Hematopoietic multipotent progenitor cell treated with erythropoietin and hydrocortisone succinate and interleukin-3 and kit ligand, for 6 days (in vitro differentiated cells): ENCODE measurements at regions not wholly inside any gene's neighbourhood (a gene's known extent, or its start where the extent isn't known, plus 50 kb on each side); places are given as distances from the start of the nearest gene placed in this dataset.

Experiments
- DNase-seq: peaks from one replicate; pipeline ENCODE4 v3.0.0-alpha.2; 2015

DNA sequence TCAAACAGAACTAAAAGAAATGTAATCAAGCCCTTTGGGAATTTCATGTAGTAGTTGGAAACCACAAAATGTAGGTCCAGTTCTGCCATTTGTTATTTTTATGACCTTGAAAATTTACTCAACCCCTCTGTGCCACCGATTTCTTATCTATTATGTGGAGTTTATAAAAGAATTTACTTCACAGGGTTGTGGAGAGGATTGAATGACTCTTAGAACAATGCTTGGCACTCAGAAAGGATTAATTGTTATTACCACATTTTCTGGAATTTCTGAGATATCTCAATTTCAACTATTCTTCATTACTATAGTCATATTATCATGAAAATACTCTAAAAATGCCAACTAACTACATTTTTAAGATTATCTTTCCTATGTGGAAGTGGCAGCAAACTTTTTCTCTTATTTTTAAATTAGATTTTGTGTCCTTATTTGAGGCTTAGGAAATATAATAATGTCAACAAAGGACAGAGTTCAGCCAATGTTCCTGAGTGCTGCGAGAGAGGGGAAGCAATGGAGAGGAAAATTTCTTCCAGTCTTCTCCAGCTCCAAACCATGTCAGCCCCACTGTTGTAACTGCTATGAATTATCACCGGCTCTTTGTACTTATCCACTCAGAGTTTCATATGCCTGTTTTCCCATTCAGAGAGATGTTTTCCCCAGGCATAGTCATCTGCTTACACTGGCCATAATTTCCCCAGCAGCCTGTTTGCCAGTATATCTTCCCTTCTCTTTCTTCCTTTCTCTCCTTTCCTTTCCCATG, 525.6 kb downstream of the SPATA31D1 start:
- DNase-seq = no peak

- DNase-seq = no peak
Measured at GRCh38 chr9:82518868-82519267, 530.3 kb downstream of the SPATA31D1 start.

DNA sequence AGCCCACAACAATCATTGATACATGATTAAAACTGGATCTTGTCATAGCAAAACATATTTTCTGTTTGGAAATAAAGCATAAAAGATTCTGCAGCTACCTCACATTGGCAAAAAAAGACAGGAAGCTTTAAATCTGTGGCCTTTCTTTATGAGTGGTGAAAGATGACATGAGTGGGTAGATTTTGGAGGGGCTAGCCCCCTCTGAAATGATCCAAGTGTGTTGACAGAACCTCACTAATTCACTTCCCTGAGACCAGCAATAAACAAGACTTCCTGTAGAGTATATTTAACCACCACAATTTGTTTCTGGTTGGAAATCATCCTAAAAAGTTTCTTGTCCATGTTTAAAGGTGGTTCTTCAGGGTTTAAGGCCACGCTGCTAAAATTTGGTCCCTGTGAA, 530.8 kb downstream of the SPATA31D1 start:
- no peak for DNase-seq

DNA sequence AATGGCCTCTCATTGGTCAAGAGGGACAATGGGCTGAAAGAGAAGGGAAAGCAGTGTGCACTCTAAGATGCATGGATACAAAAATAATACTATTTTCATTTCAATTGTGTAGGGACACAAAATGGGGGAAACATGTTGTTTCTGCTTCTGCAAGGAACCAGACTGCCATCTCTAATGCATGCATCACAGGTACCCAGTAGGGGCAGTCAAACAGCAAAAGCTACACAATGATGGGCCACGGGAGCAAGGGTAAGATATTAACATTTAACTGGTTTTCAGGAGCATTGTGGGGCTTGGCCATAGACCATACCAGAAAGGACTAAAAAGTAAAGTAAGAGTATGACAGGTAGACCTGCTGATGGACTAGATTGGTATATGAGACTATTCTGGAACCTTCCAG, 535.8 kb downstream of the SPATA31D1 start:
- no peak for DNase-seq

- DNase-seq = no peak
Measured at GRCh38 chr9:82526577-82526976, 536.4 kb downstream of the RASEF start.

GRCh38 chr9:82531795-82532194, 531.1 kb downstream of the RASEF start:
- no peak for DNase-seq

DNA sequence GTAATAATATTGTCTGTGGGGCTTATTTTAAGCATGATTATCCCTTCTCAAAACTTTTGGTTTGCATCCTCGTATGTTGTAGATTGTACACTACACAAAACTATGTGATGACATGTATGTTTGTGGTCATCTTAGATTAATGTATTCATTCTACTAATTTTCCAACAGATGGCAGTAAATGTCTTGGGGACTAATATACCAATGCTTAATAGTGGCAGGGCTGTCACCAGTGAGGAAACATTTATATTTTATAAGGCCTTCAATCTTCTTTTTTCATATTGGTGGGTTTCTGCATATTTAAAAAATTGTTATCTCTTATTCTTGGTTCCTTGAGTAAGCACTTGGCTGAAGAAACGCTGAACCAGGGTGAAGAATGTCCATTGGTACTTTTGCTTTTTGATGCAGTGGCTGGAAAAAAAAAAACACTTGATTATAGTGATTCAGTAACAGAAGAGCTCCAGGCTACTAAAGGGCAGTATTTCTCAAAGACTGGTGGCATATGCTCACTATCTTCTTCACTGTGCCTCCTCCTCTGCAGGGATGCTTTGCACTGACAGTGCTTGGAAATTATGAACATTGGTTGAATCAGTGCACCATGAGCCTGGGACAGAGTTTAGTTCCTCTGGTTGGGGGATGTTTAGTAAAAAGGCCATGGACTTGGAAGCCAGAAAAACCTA, 530.3 kb downstream of the RASEF start:
- DNase-seq = peak; percentile 11

DNA sequence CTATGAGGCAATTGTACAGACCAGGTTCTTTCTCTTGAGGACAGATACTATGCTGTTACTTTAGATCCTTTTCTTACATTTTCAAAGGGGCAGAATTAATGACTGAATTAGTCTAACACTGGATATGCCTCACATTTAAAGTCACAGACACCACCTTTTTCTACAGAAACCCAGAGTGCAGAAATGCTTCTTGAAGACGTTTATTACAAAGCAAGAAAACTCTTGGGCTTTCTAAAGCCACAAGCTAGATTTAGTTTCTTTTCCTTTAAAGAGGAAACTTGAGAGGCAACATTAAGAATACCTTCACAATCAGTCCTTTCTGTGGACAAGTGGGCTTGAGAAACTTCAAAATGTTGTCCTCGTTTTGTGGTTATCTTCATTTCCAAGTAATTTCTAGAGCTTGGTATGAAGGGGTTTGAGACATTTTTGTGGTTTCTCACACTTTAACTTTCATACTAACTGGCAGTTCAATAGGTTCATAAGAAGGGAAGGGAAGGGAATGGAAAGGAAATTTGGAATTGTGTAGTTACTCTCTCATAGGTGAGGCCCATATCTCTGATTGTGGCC, 527.4 kb downstream of the RASEF start:
- DNase-seq = no peak

- no peak for DNase-seq
Measured at GRCh38 chr9:82538634-82539033, 524.3 kb downstream of the RASEF start.

GRCh38 chr9:82539146-82539545, 523.8 kb downstream of the RASEF start:
- no peak for DNase-seq

- no peak for DNase-seq
Measured at GRCh38 chr9:82539856-82540579, 522.9 kb downstream of the RASEF start.

DNA sequence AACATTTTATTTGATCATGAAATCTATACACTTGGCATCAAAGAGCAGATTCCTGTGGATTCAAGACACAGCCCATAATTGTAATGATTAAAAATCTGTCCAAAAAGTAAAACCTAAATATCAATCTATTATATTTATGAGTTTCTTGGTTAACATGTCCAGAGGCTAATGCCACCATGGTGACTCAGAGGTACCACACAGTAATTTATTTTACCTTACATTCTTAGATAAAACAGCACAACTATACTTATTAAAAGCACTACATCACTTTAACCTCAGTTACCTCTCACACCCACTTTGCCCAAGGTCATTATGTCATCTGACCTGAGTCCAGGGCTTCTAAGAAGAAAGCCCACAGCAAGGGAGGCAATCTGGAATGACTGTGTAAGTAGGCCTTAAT, 519.2 kb downstream of the RASEF start:
- no peak for DNase-seq

GRCh38 chr9:82546136-82546535, 516.8 kb downstream of the RASEF start:
- no peak for DNase-seq

DNA sequence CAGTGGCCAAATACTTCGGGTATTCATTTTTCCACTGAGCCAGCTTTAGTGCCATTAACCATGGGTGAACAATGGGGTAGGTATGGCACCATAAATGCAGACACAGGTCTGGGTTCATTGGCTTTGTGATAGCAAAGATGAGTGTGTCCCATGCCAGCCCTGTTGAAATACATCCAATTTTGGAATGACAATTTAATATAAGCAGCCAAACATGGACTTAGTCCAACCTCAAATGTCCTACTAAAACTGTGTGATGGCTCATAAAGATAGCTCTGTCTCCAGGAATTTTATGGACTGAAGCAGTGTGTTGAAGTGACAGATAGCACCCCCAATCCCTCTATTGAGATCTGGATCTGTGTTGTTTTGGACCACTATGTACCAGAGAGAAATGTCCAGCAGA, 514.9 kb downstream of the RASEF start:
- no peak for DNase-seq

- no peak for DNase-seq
Measured at GRCh38 chr9:82549174-82549821, 513.6 kb downstream of the RASEF start.

GRCh38 chr9:82552784-82553183, 510.2 kb downstream of the RASEF start:
- DNase-seq = no peak

DNA sequence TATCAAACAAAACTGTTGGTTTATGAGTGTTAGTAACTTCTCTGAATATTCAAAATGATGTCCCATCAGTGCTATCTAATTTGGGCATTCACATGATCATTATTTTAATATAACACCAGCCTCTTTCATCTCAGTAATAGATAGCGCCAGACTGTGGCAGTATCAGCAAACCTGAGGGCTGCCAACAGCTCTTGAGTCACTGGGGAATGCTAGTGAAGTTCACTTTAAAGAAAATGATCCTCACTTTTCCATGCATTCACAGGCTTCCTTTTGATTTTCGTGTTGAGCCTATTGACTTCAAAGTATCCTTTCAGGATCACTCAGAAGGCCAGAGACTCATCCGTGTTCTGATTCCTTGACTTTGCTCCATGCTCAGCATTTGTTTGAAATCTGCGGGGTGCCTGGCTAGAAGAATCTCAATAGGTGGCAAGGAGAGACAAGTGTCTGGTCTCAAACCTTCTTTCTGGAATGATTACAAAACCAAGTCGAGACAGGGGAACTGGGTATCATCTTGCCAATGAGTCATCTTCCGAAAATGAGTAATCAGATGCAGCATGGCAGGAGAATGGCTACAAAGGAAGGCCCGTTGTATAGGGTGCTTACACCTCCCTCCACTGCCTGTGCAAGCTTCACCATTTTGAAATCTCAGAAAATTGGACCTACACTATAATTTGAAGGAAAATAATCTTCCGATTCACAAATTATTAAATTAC, 509.1 kb downstream of the RASEF start:
- no peak for DNase-seq

GRCh38 chr9:82554381-82554780, 508.6 kb downstream of the RASEF start:
- DNase-seq = no peak

DNA sequence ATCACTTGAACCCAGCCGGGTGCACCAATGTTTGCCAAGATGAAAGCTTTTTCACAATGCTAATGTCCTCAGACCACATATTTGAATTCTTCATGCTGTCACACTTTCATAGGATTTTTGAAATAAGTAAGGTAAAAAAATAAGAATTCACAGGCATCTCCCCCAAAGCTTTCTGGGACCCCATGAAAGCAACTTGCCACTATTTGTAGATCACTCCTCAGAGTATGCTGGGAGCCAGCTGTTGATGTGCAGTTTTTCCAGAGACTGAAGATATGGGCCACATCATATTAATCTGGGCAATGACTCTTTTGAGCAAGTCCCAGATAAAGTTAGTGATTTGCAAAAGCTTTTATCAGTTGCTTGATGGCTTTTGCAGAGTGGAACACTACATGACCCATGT, 507.9 kb downstream of the RASEF start:
- DNase-seq = no peak

- DNase-seq = no peak
Measured at GRCh38 chr9:82555431-82556051, 507.4 kb downstream of the RASEF start.

DNA sequence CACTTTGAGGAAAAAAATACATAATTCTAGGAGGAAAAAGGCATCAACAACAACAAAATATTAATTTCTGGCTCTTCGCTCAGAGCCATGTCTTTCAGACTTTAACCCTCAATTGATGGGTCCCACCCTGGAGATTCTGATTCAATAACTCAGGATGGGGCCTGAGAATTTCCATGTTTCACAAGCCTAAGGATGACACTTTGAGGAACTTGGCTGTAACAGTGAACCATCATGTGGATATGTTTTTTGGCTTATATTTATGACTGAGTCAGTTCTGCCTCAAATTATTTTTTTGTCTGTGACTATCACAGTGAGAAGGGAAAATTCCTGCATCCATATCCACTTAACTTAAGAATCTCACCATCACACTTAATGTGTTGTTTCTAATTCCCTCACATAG, 504.6 kb downstream of the RASEF start:
- no peak for DNase-seq
